Mammary epithelial cell (primary cell): ENCODE measurements at regions not wholly inside any gene's neighbourhood (a gene's known extent, or its start where the extent isn't known, plus 50 kb on each side); places are given as distances from the start of the nearest gene placed in this dataset.

ENCODE experiments used
- EZH2 ChIP-seq: IDR thresholded peaks from 2 replicates; pipeline ENCODE4 v1.6.1; 2012; ENCODE audit warnings: low read length, inconsistent platforms, borderline replicate concordance
- TF ChIP-seq, protein P1 (sequence below), 2 donors: IDR thresholded peaks in 1 of 2; conservative IDR thresholded peaks in 1 of 2; 2 replicates each; pipeline ENCODE4 v1.5.1; 2011 to 2012; ENCODE audit warnings: inconsistent platforms in 2 of 2, low read length in 2 of 2, mild to moderate bottlenecking in 2 of 2, control low read depth in 1 of 2, low read depth in 1 of 2; ENCODE audit not compliant: insufficient read depth in 1 of 2; ENCODE audit errors: extremely low read depth in 1 of 2

DNA sequence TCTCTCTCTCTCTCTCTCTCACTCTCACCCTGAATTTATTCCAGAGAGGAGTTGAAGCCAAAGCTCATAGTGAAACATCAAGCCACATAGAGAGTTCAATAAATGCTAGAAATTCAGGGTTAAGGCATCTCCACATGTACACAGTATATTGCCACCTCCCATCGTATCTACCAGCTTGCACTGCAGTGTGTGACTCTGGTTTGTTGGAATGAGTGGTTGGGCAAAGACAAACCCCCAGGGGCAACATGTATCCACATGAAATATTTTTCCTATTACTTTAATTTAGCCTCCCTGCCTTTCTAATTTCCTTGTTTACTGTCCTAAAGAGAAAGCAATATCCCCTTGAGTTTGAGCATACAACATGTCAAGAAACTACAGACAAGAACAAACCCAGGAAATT lies 247.3 kb downstream of the SPATA18 start:
- TF ChIP-seq, protein P1, sequence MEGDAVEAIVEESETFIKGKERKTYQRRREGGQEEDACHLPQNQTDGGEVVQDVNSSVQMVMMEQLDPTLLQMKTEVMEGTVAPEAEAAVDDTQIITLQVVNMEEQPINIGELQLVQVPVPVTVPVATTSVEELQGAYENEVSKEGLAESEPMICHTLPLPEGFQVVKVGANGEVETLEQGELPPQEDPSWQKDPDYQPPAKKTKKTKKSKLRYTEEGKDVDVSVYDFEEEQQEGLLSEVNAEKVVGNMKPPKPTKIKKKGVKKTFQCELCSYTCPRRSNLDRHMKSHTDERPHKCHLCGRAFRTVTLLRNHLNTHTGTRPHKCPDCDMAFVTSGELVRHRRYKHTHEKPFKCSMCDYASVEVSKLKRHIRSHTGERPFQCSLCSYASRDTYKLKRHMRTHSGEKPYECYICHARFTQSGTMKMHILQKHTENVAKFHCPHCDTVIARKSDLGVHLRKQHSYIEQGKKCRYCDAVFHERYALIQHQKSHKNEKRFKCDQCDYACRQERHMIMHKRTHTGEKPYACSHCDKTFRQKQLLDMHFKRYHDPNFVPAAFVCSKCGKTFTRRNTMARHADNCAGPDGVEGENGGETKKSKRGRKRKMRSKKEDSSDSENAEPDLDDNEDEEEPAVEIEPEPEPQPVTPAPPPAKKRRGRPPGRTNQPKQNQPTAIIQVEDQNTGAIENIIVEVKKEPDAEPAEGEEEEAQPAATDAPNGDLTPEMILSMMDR (conservative IDR thresholded peaks at IDR 0.05 in 1 of 2, IDR thresholded peaks at IDR 0.05 in 1 of 2; ENCODE audit: extremely low read depth in 1 of 2, insufficient read depth in 1 of 2, low read depth in 1 of 2, low read length in 2 of 2): no peak
- no peak for TF ChIP-seq EZH2
